Adipocyte (in vitro differentiated cells): ENCODE measurements at regions not wholly inside any gene's neighbourhood (a gene's known extent, or its start where the extent isn't known, plus 50 kb on each side); places are given as distances from the start of the nearest gene placed in this dataset.
A peak's percentile ranks its signal among the peaks of the same experiment; 100 is the strongest.

ENCODE experiments used
- DNase-seq: peaks from one replicate; pipeline ENCODE4 v3.0.0-alpha.2; 2015; ENCODE audit warnings: low read depth
- H3K27me3 ChIP-seq: replicated peaks from 2 replicates; pipeline ENCODE4 v1.7.0; 2013; ENCODE audit warnings: mild to moderate bottlenecking, low read length, moderate library complexity; ENCODE audit not compliant: control insufficient read depth, insufficient read depth
- H3K36me3 ChIP-seq: 2 replicates; pipeline ENCODE4 v1.7.0; 2013; ENCODE audit warnings: low read length, mild to moderate bottlenecking, moderate library complexity; ENCODE audit not compliant: control insufficient read depth, insufficient read depth, severe bottlenecking
- H3K4me1 ChIP-seq: 2 replicates; pipeline ENCODE4 v1.7.0; 2013; ENCODE audit warnings: mild to moderate bottlenecking, low read length, moderate library complexity; ENCODE audit not compliant: control insufficient read depth, insufficient read depth
- H3K4me3 ChIP-seq: 2 replicates; pipeline ENCODE4 v1.7.0; 2013; ENCODE audit warnings: mild to moderate bottlenecking, low read length, moderate library complexity
- H3K9ac ChIP-seq: 2 replicates; pipeline ENCODE4 v1.7.0; 2013; ENCODE audit warnings: mild to moderate bottlenecking, low read length, moderate library complexity
- H3K9me3 ChIP-seq: 2 replicates; pipeline ENCODE4 v1.7.0; 2013; ENCODE audit warnings: mild to moderate bottlenecking, low read length, moderate library complexity; ENCODE audit not compliant: control insufficient read depth

DNA sequence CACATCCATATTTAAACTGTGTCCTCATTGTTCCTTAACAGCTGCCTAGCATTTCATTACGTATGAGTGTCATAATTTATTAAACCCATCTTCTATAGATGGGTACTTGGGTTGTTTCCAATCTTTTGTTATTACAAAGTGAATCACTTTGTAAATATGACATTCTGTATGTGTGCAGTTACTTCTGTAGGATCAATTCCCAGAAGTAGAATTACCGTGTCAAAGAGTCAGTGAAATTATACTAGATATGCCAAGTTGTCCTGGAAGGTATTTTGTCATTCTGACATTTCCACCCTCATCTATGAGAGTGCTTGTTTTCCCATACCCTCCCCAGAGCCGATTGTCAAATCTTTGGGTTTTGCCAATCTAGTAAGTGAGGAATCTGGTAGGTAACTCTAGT lies 194.5 kb upstream of the APCDD1 start:
- Histone ChIP-seq H3K4me1 (peaks cover 7% of the 10 kb centered on the region), H3K27me3 (no peaks in the 10 kb centered on the region), H3K9me3 (no peaks in the 10 kb centered on the region), H3K36me3 (no peaks in the 10 kb centered on the region), H3K9ac (no peak overlapping the region), H3K4me3 (no peak overlapping the region)
- no peak for DNase-seq

DNA sequence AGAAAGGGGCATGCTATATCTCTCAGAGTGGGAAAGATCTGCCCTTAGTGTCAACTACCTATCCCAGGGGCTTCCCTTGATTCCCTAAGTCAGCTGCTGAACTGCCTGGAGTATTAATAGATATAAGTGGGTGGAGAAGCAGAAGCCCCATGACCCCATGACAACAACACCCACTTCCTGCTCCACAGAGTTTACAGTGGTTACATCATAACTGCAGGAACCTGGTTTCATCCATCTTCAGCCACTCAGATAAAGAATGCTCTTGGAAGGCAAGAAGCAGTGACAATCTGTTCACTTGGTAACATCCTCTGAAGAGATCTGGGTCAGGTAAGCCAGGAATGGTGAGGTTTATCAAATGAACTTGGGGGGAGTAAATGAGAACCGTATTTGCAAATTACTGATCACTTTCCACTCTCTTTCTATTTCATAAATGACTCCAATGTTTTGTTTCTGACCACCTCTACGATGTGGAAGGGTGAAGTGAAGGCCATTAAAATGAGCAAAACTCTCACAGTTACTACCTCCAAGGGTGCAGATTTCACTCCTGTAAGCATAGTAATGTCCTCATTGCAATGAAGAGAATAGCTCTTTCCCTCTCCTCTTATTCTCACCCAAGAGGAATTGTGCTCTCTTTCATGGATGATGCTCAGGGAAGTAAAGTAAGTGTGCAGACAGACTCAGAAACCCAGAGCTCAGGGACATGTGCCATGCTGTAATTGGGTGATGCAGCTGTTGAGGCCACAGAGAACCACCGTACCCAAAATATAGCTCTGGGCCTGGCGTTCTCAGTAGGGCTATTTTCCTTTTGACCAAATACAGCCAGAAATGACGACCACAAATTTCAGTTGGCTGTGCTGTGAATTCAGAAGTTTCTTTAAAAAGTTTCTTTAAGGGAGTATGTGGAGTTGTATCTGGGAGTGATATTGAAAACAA lies 192.8 kb upstream of the APCDD1 start:
- no peak for DNase-seq
- H3K9me3 ChIP-seq = no peaks in the 10 kb centered on the region
- H3K4me3 ChIP-seq = no peak overlapping the region
- peaks cover 7% of the 10 kb centered on the region for H3K4me1 ChIP-seq
- H3K27me3 ChIP-seq = no peaks in the 10 kb centered on the region
- H3K36me3 ChIP-seq = no peaks in the 10 kb centered on the region
- no peak overlapping the region for H3K9ac ChIP-seq

DNA sequence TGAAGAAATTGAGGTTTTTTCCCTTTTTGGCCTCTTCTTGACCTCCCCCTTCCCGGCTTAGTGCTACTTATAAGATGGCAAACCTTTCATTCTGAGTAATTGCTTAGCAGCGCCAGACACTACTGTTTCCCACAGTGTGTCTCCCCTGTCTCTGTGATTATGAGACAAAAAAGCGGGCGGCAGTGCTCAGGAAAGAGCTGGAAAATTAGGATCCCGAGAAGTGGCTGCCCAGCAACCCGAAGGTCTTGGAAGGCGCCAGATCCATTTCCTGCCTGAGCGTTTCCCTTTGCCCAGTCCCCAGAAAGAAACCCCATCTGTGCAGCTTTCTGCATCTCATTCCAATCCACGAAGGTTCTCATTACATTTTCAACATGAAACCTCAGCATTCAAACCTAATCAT lies 191.9 kb upstream of the APCDD1 start:
- Histone ChIP-seq H3K9ac (no peak overlapping the region), H3K4me3 (no peak overlapping the region), H3K4me1 (peaks cover 7% of the 10 kb centered on the region), H3K9me3 (no peaks in the 10 kb centered on the region), H3K27me3 (no peaks in the 10 kb centered on the region), H3K36me3 (no peaks in the 10 kb centered on the region)
- no peak for DNase-seq

DNA sequence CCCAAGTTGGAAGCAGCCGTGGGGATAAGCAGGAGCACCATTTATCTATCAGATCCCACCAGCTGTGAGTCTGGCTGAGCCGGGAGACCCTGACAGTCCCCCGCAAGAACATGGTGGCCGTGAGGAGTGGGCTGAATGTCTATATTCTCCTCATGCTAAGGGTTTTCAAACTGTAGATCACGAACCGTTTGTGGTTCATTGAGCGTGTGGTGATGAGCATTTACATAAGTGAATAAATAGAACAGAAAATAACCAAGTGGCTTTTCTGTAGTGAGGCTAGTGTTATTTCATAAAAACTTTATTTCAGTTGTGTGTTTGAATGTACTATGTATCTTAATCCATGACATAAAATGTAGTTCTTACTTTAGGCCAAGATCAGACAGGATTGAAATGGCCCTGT lies 190.2 kb upstream of the APCDD1 start:
- no peak overlapping the region for H3K9ac ChIP-seq
- no peaks in the 10 kb centered on the region for H3K36me3 ChIP-seq
- DNase-seq = no peak
- H3K4me3 ChIP-seq = no peak overlapping the region
- peaks cover 4% of the 10 kb centered on the region for H3K4me1 ChIP-seq
- H3K9me3 ChIP-seq = no peaks in the 10 kb centered on the region
- no peaks in the 10 kb centered on the region for H3K27me3 ChIP-seq

DNA sequence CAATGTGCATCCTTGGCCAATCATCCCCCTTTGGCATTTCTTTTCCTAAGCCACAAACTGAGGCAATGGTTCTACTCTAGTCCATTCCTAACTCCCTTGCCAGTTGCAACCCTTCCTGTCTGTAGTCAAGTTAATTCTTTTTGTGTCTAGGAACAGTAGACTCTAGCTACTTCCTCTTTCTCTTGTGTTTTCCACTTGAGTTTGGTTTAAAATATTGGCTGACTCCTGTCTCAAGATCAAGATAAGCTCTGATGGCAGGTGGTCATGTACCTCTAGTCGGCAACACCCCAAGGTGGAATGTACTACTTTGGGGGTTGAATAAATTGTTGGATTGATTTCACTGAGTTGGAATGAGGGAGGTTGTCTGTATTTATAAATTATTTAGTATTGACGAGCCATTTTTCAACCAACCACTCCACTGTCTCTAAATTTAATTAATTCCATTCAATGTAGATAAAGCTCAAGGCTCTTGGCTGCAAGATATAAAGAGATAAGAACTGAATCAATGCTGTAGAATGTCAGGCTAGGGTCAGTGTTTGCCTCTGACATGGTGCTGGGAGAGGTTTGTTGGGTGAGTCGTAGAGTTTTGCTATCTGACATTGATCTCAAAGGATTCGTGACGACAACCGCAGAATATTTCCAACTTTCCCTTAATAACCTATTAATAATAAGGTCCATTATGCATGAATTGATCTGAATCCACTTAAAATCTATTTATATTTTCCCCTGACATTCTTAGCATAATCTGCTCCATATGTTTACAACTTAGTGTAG lies 188.7 kb upstream of the APCDD1 start:
- no peak for DNase-seq
- Histone ChIP-seq H3K4me1 (peaks cover 19% of the 10 kb centered on the region), H3K9me3 (no peaks in the 10 kb centered on the region), H3K36me3 (no peaks in the 10 kb centered on the region), H3K27me3 (no peaks in the 10 kb centered on the region), H3K4me3 (no peak overlapping the region), H3K9ac (no peak overlapping the region)

GRCh38 chr18:10266334-10266590 lies 188.2 kb upstream of the APCDD1 start:
- no peak for DNase-seq
- no peaks in the 10 kb centered on the region for H3K27me3 ChIP-seq
- H3K9ac ChIP-seq = no peak overlapping the region
- H3K36me3 ChIP-seq = no peaks in the 10 kb centered on the region
- H3K9me3 ChIP-seq = no peaks in the 10 kb centered on the region
- peaks cover 24% of the 10 kb centered on the region for H3K4me1 ChIP-seq
- H3K4me3 ChIP-seq = no peak overlapping the region

GRCh38 chr18:10269261-10269660 lies 185.2 kb upstream of the APCDD1 start:
- DNase-seq = no peak
- no peaks in the 10 kb centered on the region for H3K9me3 ChIP-seq

GRCh38 chr18:10270151-10270571 lies 184.3 kb upstream of the APCDD1 start:
- no peak overlapping the region for H3K4me3 ChIP-seq
- no peaks in the 10 kb centered on the region for H3K9me3 ChIP-seq
- H3K4me1 ChIP-seq = peaks cover 61% of the 10 kb centered on the region
- no peak for DNase-seq
- H3K27me3 ChIP-seq = no peaks in the 10 kb centered on the region
- no peaks in the 10 kb centered on the region for H3K36me3 ChIP-seq
- H3K9ac ChIP-seq = peak overlapping the region; percentile 18

More at GRCh38 chr18:10269261-10269660, 185.2 kb upstream of the APCDD1 start:
- peak overlapping the region; percentile 18 for H3K9ac ChIP-seq
- H3K4me1 ChIP-seq = peaks cover 54% of the 10 kb centered on the region
- no peak overlapping the region for H3K4me3 ChIP-seq
- no peaks in the 10 kb centered on the region for H3K36me3 ChIP-seq
- H3K27me3 ChIP-seq = no peaks in the 10 kb centered on the region

DNA sequence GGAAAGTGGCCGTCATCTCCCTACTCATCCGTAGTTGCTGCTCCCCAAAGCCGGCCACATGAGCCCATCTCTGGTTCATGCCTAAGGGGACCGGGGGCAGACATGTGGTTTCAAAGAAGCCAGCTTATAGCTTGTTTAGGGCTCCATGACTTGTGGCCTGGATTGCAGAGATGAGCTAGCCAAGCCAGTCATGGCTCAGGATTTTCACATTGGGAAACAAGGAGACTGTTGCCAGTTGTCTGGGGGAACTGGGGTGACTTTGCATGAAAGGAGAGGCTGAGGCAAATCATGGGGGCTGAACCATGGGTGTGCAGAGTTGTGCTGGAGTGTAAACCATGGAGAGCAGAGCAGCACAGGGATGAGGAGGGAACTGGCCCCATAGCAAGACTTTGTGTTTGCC lies 183.0 kb upstream of the APCDD1 start:
- Histone ChIP-seq H3K27me3 (no peaks in the 10 kb centered on the region), H3K9ac (peak overlapping the region; percentile 55), H3K4me1 (peaks cover 61% of the 10 kb centered on the region), H3K9me3 (no peaks in the 10 kb centered on the region), H3K4me3 (no peak overlapping the region), H3K36me3 (no peaks in the 10 kb centered on the region)
- no peak for DNase-seq

DNA sequence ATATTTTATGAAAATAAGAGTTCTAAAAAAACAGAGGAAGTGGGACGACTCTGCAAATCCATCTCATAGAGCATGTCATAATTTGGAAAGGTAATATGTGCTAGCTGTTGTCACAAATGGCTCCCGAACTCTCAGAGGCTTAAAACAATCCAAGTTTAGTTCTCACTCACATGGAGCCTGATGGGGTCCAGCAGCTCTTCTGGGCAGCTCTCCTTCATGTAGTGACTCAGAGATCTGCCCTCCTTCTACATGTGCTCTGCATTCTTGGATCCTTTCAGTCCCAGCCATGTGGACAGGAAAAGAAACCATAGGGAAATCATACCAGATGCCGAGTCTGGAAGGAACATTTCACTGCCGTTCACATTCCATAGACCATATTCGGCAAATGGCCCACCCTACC lies 180.1 kb upstream of the APCDD1 start:
- H3K4me1 ChIP-seq = peaks cover 56% of the 10 kb centered on the region
- no peaks in the 10 kb centered on the region for H3K36me3 ChIP-seq
- peak overlapping the region; percentile 30 for H3K4me3 ChIP-seq
- H3K9ac ChIP-seq = peak overlapping the region; percentile 39
- H3K27me3 ChIP-seq = no peaks in the 10 kb centered on the region
- no peaks in the 10 kb centered on the region for H3K9me3 ChIP-seq
- DNase-seq = peak; percentile 78

- H3K4me1 ChIP-seq = peaks cover 45% of the 10 kb centered on the region
- H3K36me3 ChIP-seq = no peaks in the 10 kb centered on the region
- H3K4me3 ChIP-seq = no peak overlapping the region
- H3K9me3 ChIP-seq = no peaks in the 10 kb centered on the region
- H3K9ac ChIP-seq = no peak overlapping the region
- H3K27me3 ChIP-seq = no peaks in the 10 kb centered on the region
- no peak for DNase-seq
Measured at GRCh38 chr18:10275486-10275885, 178.9 kb upstream of the APCDD1 start.
